ENCODE measurements at regions not wholly inside any gene's neighbourhood (a gene's known extent, or its start where the extent isn't known, plus 50 kb on each side); places are given as distances from the start of the nearest gene placed in this dataset.

DNA sequence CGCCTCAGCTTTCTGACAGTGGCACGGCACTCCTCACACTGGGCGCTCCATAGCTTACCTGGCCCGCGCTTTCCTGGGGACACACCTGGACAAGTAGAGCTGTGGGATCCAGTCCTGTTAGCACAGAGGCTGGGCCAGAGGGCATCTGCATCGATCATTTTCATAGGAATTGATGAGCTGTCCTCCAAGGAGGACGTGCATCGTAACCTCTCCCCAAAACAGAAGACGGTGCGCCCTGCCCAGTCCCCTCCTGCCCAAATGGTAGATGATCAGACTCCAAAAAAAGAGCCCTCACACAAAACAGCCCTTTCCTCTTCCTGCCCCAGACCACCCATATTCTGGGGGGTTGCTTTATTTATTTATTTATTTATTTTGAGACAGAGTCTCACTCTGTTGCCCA is 161.2 kb downstream of the CTTN start:
- TF ChIP-seq, protein P1, sequence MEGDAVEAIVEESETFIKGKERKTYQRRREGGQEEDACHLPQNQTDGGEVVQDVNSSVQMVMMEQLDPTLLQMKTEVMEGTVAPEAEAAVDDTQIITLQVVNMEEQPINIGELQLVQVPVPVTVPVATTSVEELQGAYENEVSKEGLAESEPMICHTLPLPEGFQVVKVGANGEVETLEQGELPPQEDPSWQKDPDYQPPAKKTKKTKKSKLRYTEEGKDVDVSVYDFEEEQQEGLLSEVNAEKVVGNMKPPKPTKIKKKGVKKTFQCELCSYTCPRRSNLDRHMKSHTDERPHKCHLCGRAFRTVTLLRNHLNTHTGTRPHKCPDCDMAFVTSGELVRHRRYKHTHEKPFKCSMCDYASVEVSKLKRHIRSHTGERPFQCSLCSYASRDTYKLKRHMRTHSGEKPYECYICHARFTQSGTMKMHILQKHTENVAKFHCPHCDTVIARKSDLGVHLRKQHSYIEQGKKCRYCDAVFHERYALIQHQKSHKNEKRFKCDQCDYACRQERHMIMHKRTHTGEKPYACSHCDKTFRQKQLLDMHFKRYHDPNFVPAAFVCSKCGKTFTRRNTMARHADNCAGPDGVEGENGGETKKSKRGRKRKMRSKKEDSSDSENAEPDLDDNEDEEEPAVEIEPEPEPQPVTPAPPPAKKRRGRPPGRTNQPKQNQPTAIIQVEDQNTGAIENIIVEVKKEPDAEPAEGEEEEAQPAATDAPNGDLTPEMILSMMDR (conservative IDR thresholded peaks at IDR 0.05 in 1 of 2, IDR thresholded peaks at IDR 0.05 in 1 of 2; ENCODE audit: low read depth in 1 of 2, low read length in 2 of 2): no peak
- no peak for TF ChIP-seq EZH2 (IDR thresholded peaks at IDR 0.05; ENCODE audit: low read length, missing control alignments)
